Large intestine (tissue), 3 donors: ENCODE measurements at regions not wholly inside any gene's neighbourhood (a gene's known extent, or its start where the extent isn't known, plus 50 kb on each side); places are given as distances from the start of the nearest gene placed in this dataset.

Experiments used
- DNase-seq, 2 donors: peaks; one replicate each; pipeline versions ENCODE4 v3.0.0 to v3.0.0-alpha.2; 2013
- H3K27ac ChIP-seq: one replicate; pipeline ENCODE4 v1.5.1; 2013; ENCODE audit warnings: low read length
- H3K27me3 ChIP-seq: 2 replicates; pipeline ENCODE4 v1.6.1; 2013; ENCODE audit warnings: low read length; ENCODE audit not compliant: control insufficient read depth, insufficient read depth
- H3K36me3 ChIP-seq: 2 replicates; pipeline ENCODE4 v1.6.1; 2013; ENCODE audit warnings: low read length; ENCODE audit not compliant: control insufficient read depth, insufficient read depth
- H3K4me1 ChIP-seq: one replicate; pipeline ENCODE4 v1.6.1; 2013; ENCODE audit warnings: low read length; ENCODE audit not compliant: control insufficient read depth, insufficient read depth
- H3K4me3 ChIP-seq: one replicate; pipeline ENCODE4 v1.5.1; 2013; ENCODE audit warnings: low read length
- H3K9me3 ChIP-seq: one replicate; pipeline ENCODE4 v1.6.1; 2013; ENCODE audit warnings: mild to moderate bottlenecking, low read depth, low read length, moderate library complexity; ENCODE audit not compliant: control insufficient read depth
- WGBS: methylation state at CpG from one replicate; pipeline ENCODE4 v1.1.5; 2013; ENCODE audit warnings: low lambda C conversion rate; ENCODE audit not compliant: insufficient coverage; 5-methylcytosine and 5-hydroxymethylcytosine counted together

- WGBS: 63% methylated on average over 2 of the region's 4 CpGs
- H3K36me3 ChIP-seq: no peaks in the 10 kb centered on the region
- no peaks in the 10 kb centered on the region for H3K27me3 ChIP-seq
- H3K4me1 ChIP-seq: no peaks in the 10 kb centered on the region
- H3K9me3 ChIP-seq: no peaks in the 10 kb centered on the region
- no peak overlapping the region for H3K27ac ChIP-seq
- no peak overlapping the region for H3K4me3 ChIP-seq
- DNase-seq: no peak
Observed at GRCh38 chr5:155309021-155309746, 295.6 kb downstream of the KIF4B start.

DNA sequence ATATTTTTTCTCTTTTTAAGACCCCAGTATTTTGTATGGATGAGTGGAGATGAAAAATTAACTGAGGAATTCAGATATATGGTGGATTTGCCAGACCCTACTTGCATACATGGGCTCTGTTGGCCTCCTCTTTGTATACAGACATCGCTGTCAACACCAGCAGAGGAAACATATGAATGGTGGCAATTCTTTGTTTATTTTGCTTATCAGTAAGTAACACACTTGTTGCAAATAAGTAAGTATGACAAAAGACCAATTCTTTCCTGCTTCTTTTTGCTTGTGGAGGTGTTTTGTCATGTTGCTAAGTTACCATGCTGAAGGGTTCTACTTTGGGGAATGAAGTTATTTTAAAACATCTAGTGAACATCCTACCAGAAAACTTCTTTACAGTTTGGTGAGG is 298.2 kb downstream of the KIF4B start:
- no peak for DNase-seq
- Histone ChIP-seq H3K27ac (no peak overlapping the region), H3K27me3 (no peaks in the 10 kb centered on the region), H3K36me3 (no peaks in the 10 kb centered on the region), H3K4me1 (no peaks in the 10 kb centered on the region), H3K9me3 (no peaks in the 10 kb centered on the region), H3K4me3 (no peak overlapping the region)
- WGBS: no CpG with 5 or more reads among the region's 1 CpG

DNA sequence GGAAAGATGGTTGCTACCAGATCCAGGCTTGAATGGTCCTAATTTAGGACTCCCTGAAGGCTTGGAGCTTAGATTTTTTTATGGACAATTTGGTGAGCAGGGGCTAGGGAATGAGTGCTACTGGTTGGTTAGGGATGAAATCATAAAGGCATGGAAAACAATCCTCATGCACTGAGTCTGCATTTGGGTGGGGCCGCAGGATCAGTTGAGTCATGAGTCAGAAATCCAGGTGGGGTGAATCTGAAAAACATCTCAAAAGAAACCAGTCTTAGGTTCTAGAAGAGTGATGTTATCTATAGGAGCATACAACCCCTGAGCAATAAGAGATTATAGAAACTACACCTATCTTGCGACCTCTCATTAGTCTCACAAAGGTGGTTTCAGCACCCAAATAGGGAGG is 300.0 kb downstream of the KIF4B start:
- no CpG with 5 or more reads among the region's 2 CpGs for WGBS
- DNase-seq: no peak
- no peak overlapping the region for H3K4me3 ChIP-seq
- no peaks in the 10 kb centered on the region for H3K36me3 ChIP-seq
- no peaks in the 10 kb centered on the region for H3K9me3 ChIP-seq
- H3K4me1 ChIP-seq: no peaks in the 10 kb centered on the region
- no peaks in the 10 kb centered on the region for H3K27me3 ChIP-seq
- H3K27ac ChIP-seq: no peak overlapping the region

DNA sequence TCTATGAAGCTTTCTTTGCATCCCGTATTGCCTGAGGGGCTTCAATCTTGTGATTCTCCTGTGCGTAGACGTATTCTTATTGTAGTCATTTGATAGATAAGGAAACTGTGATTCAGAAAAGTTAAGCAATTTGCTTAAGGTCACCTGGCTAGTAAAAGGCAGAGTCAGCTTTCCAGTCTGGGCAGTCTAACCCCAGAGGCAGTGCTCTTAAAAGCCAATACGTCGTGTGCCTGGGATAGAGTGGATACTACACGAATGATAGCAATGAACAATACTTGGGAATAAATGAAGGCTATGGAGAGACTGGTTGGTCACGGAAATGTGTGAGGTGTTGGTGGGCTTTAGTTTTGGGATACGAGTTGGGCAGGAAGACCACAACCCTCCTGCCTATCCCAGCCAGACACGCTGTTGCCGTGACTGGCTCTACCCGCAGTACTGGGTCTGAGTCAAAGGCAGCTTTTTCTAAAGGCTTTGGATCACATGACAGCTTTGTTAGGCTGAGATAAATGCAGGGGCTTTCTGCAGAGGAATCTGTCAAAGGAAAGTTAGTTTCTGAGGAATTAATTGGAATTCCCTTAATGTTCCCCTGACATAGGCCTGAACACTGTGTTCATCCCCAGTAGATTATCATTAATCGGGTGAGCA is 302.6 kb downstream of the KIF4B start:
- no peak for DNase-seq
- H3K9me3 ChIP-seq: no peaks in the 10 kb centered on the region
- H3K27me3 ChIP-seq: no peaks in the 10 kb centered on the region
- no peak overlapping the region for H3K4me3 ChIP-seq
- WGBS: no CpG with 5 or more reads among the region's 12 CpGs
- H3K27ac ChIP-seq: no peak overlapping the region
- no peaks in the 10 kb centered on the region for H3K4me1 ChIP-seq
- H3K36me3 ChIP-seq: no peaks in the 10 kb centered on the region

DNA sequence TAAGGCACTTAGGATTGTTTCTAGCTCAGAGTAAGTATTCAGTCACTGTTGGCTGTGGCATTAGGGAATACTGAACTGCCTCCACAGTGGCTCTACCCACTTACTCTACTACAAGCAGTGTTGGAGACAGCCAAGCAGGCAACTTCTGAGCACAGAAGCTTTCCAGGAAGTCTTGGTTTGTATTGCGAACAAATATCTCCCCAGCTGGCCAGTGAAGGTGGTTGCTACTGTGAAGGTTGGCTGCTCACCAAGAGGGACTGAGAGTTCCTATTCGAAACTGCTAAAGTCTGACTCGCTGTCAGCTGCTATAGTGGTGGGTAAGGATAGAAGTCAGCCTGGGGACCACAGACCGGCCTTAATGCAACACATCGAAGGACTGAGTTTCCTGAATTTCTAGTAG is 319.1 kb downstream of the KIF4B start:
- DNase-seq: no peak
- Histone ChIP-seq H3K9me3 (no peaks in the 10 kb centered on the region), H3K4me1 (no peaks in the 10 kb centered on the region), H3K27me3 (no peaks in the 10 kb centered on the region), H3K27ac (no peak overlapping the region), H3K4me3 (no peak overlapping the region), H3K36me3 (no peaks in the 10 kb centered on the region)
- WGBS: no CpG with 5 or more reads among the region's 5 CpGs

GRCh38 chr5:155342956-155343355 is 329.4 kb downstream of the KIF4B start:
- H3K36me3 ChIP-seq: no peaks in the 10 kb centered on the region
- 57% methylated on average over 1 of the region's 2 CpGs for WGBS
- H3K27me3 ChIP-seq: no peaks in the 10 kb centered on the region
- H3K9me3 ChIP-seq: no peaks in the 10 kb centered on the region
- H3K27ac ChIP-seq: no peak overlapping the region
- H3K4me1 ChIP-seq: no peaks in the 10 kb centered on the region
- no peak overlapping the region for H3K4me3 ChIP-seq
- no peak for DNase-seq

- no peak overlapping the region for H3K27ac ChIP-seq
- no peaks in the 10 kb centered on the region for H3K9me3 ChIP-seq
- no peaks in the 10 kb centered on the region for H3K36me3 ChIP-seq
- no peak for DNase-seq
- no peak overlapping the region for H3K4me3 ChIP-seq
- no peaks in the 10 kb centered on the region for H3K27me3 ChIP-seq
- WGBS: no CpG with 5 or more reads among the region's 1 CpG
- no peaks in the 10 kb centered on the region for H3K4me1 ChIP-seq
Observed at GRCh38 chr5:155343468-155343867, 329.9 kb downstream of the KIF4B start.

GRCh38 chr5:155353231-155353630 is 339.7 kb downstream of the KIF4B start:
- H3K4me3 ChIP-seq: no peak overlapping the region
- H3K27me3 ChIP-seq: no peaks in the 10 kb centered on the region
- no peaks in the 10 kb centered on the region for H3K9me3 ChIP-seq
- no peak for DNase-seq
- no peaks in the 10 kb centered on the region for H3K4me1 ChIP-seq
- H3K27ac ChIP-seq: no peak overlapping the region
- no peaks in the 10 kb centered on the region for H3K36me3 ChIP-seq

DNA sequence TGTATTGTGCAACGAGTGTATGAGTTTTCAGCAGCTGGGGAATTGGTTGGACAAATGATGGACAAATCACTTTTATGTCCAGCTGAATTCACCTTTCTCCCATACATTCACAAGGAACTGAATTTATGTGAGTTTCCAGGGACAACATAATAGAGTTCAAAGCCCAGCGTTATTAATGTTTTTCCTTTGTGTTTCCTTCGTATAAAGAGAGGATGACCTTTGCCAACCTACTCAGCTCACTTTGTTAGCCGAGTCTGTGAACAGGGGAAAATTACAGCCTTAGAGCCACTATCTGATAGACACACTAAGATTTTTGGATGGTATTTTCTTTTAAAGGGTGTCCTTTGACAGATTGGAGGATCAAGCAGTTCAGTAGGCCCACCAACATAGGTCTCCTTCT is 352.5 kb downstream of the KIF4B start:
- no peaks in the 10 kb centered on the region for H3K9me3 ChIP-seq
- no peaks in the 10 kb centered on the region for H3K27me3 ChIP-seq
- WGBS: no CpG with 5 or more reads among the region's 4 CpGs
- H3K27ac ChIP-seq: no peak overlapping the region
- no peak overlapping the region for H3K4me3 ChIP-seq
- H3K36me3 ChIP-seq: no peaks in the 10 kb centered on the region
- H3K4me1 ChIP-seq: no peaks in the 10 kb centered on the region
- no peak for DNase-seq

DNA sequence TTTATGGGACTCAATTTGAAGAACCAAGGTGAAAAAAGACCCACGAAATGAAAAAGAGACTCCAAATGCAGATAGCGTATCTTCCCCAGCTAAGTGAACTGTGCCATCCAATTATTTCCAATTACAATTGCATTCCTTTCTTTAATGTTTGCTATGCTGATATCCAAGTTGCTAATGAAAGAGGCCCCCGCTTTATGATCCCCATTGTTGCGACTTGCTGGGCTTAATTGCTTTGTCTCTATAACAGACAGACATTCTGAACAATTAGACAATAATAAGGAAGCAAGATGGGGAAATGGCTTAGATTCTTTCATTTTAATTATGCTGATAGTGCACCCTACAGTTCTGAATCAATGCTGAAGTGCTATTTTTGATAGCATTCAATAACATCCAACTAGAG is 354.3 kb downstream of the KIF4B start:
- Histone ChIP-seq H3K4me3 (no peak overlapping the region), H3K36me3 (no peaks in the 10 kb centered on the region), H3K27me3 (no peaks in the 10 kb centered on the region), H3K9me3 (no peaks in the 10 kb centered on the region), H3K27ac (no peak overlapping the region), H3K4me1 (no peaks in the 10 kb centered on the region)
- no peak for DNase-seq
- WGBS: 79% methylated on average over 4 of the region's 4 CpGs

GRCh38 chr5:155368490-155368889 is 354.9 kb downstream of the KIF4B start:
- Histone ChIP-seq H3K27ac (no peak overlapping the region), H3K4me1 (no peaks in the 10 kb centered on the region), H3K9me3 (no peaks in the 10 kb centered on the region), H3K4me3 (no peak overlapping the region), H3K27me3 (no peaks in the 10 kb centered on the region), H3K36me3 (no peaks in the 10 kb centered on the region)
- DNase-seq: no peak
- whole genome bisulfite sequencing: no CpG with 5 or more reads among the region's 1 CpG
